Brain microvascular endothelial cell (primary cell): ENCODE measurements at regions not wholly inside any gene's neighbourhood (a gene's known extent, or its start where the extent isn't known, plus 50 kb on each side); places are given as distances from the start of the nearest gene placed in this dataset.
A peak's percentile ranks its signal among the peaks of the same experiment; 100 is the strongest.

Experiments
- DNase-seq: peaks from one replicate; pipeline ENCODE4 v3.0.0-alpha.2; 2020
- H3K27ac ChIP-seq: fragments of 250-450 bp; sonication (Bioruptor Pico); 2 replicates; pipeline ENCODE4 v1.5.1; 2020; ENCODE audit warnings: mild to moderate bottlenecking, moderate library complexity
- H3K27me3 ChIP-seq: fragments of 250-450 bp; sonication (Bioruptor Pico); replicated peaks from 2 replicates; pipeline ENCODE4 v1.5.1; 2020; ENCODE audit warnings: mild to moderate bottlenecking
- H3K36me3 ChIP-seq: fragments of 250-450 bp; sonication (Bioruptor Pico); replicated peaks from 2 replicates; pipeline ENCODE4 v1.5.1; 2020; ENCODE audit warnings: mild to moderate bottlenecking
- H3K4me3 ChIP-seq: 2 replicates; pipeline ENCODE4 v1.5.1; 2011; ENCODE audit warnings: low read depth, mild to moderate bottlenecking, control low read depth, low read length, moderate library complexity
- CTCF ChIP-seq: IDR thresholded peaks from 2 replicates; pipeline ENCODE4 v1.5.1; 2011; ENCODE audit warnings: low read depth, mild to moderate bottlenecking, moderate library complexity, low read length, control low read depth, inconsistent platforms; ENCODE audit errors: missing control alignments
- in situ Hi-C: cut with HindIII; loops from 2 replicates; pipeline ENCODE4 v1.10.0; 2017; ENCODE audit warnings: low sequenced_read_pairs, low pct_ligation_motif_present

GRCh38 chr18:39647627-39648534, 2082.3 kb upstream of the CELF4 start:
- Histone ChIP-seq H3K27me3 (no peaks in the 10 kb centered on the region), H3K4me3 (no peak overlapping the region), H3K36me3 (no peaks in the 10 kb centered on the region), H3K27ac (peak overlapping the region; percentile 46)
- peak; percentile 89 for DNase-seq
- no peak for TF ChIP-seq CTCF
- in situ Hi-C loops: no loop called here

- in situ Hi-C loops: no loop called here
- TF ChIP-seq CTCF: no peak
- Histone ChIP-seq H3K4me3 (no peak overlapping the region), H3K27me3 (no peaks in the 10 kb centered on the region), H3K36me3 (no peaks in the 10 kb centered on the region), H3K27ac (no peak overlapping the region)
- DNase-seq: no peak
These were observed 2072.6 kb upstream of the CELF4 start for GRCh38 chr18:39638224-39638623.

- Histone ChIP-seq H3K27me3 (no peaks in the 10 kb centered on the region), H3K27ac (no peak overlapping the region), H3K36me3 (no peaks in the 10 kb centered on the region), H3K4me3 (no peak overlapping the region)
- DNase-seq: no peak
- no peak for TF ChIP-seq CTCF
- in situ Hi-C loops: no loop called here
These were observed 2071.3 kb upstream of the CELF4 start for GRCh38 chr18:39636931-39637330.

GRCh38 chr18:39635966-39636365, 2070.4 kb upstream of the CELF4 start:
- H3K27me3 ChIP-seq: no peaks in the 10 kb centered on the region
- no peaks in the 10 kb centered on the region for H3K36me3 ChIP-seq
- no peak for DNase-seq
- H3K4me3 ChIP-seq: no peak overlapping the region
- in situ Hi-C loops: no loop called here
- no peak overlapping the region for H3K27ac ChIP-seq
- no peak for TF ChIP-seq CTCF

- no peak for DNase-seq
- Histone ChIP-seq H3K27ac (no peak overlapping the region), H3K36me3 (no peaks in the 10 kb centered on the region), H3K27me3 (no peaks in the 10 kb centered on the region), H3K4me3 (no peak overlapping the region)
- TF ChIP-seq CTCF: no peak
- in situ Hi-C loops: no loop called here
These were observed 2069.6 kb upstream of the CELF4 start for GRCh38 chr18:39635192-39635591.
